AG08396 (cell line): ENCODE measurements at regions not wholly inside any gene's neighbourhood (a gene's known extent, or its start where the extent isn't known, plus 50 kb on each side); places are given as distances from the start of the nearest gene placed in this dataset.

Experiments used
- DNase-seq: peaks from one replicate; pipeline ENCODE4 v3.0.0; 2012; ENCODE audit warnings: low spot score, mixed read lengths

GRCh38 chr7:19209166-19209696 lies 64.0 kb upstream of the FERD3L start:
- no peak for DNase-seq

GRCh38 chr7:19206721-19207120 lies 61.5 kb upstream of the FERD3L start:
- no peak for DNase-seq

GRCh38 chr7:19203686-19204085 lies 58.5 kb upstream of the FERD3L start:
- DNase-seq, result no peak

GRCh38 chr7:19202599-19202998 lies 57.4 kb upstream of the FERD3L start:
- DNase-seq, result no peak
